ENCODE measurements at regions not wholly inside any gene's neighbourhood (a gene's known extent, or its start where the extent isn't known, plus 50 kb on each side); places are given as distances from the start of the nearest gene placed in this dataset.

DNA sequence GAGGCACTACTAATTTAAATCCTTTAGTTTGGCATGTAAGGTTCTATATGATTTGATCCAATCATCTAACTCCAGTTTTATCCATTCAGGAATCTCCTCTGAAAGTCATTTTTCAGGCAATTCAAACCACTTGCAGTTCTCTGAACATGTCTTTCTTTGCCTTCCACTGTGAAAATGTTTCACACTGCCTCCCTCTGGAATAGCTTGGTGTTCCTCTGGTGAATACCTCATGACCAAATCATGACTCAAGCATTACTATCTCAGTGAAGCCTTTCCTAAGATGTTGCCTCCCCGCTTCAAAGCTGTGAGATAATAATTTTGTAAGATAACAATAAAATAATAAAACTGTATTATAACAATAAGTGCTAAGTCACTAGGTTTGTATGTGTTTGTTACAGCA lies 981.1 kb downstream of the DTWD2 start:
- Histone ChIP-seq H3K27me3 (replicated peaks in 1 of 2; ENCODE audit: control insufficient read depth in 2 of 2, insufficient read depth in 2 of 2, low read length in 1 of 2) (no peaks in the 10 kb centered on the region), H3K4me1 (ENCODE audit: control insufficient read depth, insufficient read depth, low read length) (no peaks in the 10 kb centered on the region), H3K9ac (ENCODE audit: control insufficient read depth, insufficient read depth, low read length) (no peak overlapping the region), H3K9me3 (replicated peaks; ENCODE audit: control insufficient read depth, insufficient read depth, low read length) (no peaks in the 10 kb centered on the region), H3K79me2 (ENCODE audit: control insufficient read depth, insufficient read depth, low read length) (no peaks in the 10 kb centered on the region), H3K4me3 (no peak overlapping the region), H2AFZ (ENCODE audit: control insufficient read depth, low read depth, low read length) (no peak overlapping the region), H4K20me1 (ENCODE audit: control insufficient read depth, insufficient read depth) (no peaks in the 10 kb centered on the region), H3K27ac (ENCODE audit: control insufficient read depth, insufficient read depth) (no peak overlapping the region), H3K4me2 (ENCODE audit: control insufficient read depth, insufficient read depth) (no peak overlapping the region), H3K36me3 (ENCODE audit: control insufficient read depth in 2 of 2, insufficient read depth in 2 of 2, low read length in 1 of 2) (no peaks in the 10 kb centered on the region)
- ChIA-PET CTCF (interaction anchor here (0.8 to 1.2 kb wide), 2 partner anchors 13 to 552 kb away, joined by 3 read pairs; no protein-coding TSS in a partner anchor), POLR2A (no interaction called here), RAD21 (ENCODE audit: unreplicated experiment) (no interaction called here), SMC1A (ENCODE audit: uncharacterized antibody, unreplicated experiment) (interaction anchor here (0.6 kb wide), 1 partner anchor 56 kb away, joined by 4 read pairs; no protein-coding TSS in a partner anchor)
- no peak for ATAC-seq
- TF ChIP-seq LARP7 (IDR thresholded peaks at IDR 0.05) (no peak), SMARCA5 (IDR thresholded peaks at IDR 0.05) (no peak), JUNB (IDR thresholded peaks at IDR 0.05) (no peak), EED (IDR thresholded peaks at IDR 0.05; ENCODE audit: low read depth) (no peak), TARDBP (IDR thresholded peaks at IDR 0.05; ENCODE audit: borderline replicate concordance) (no peak), EP300 (IDR thresholded peaks at IDR 0.05; ENCODE audit: borderline replicate concordance in 1 of 2, control insufficient read depth in 1 of 2, low read depth in 2 of 2, low read length in 2 of 2) (no peak), MYC (IDR thresholded peaks at IDR 0.05; ENCODE audit: insufficient read depth, insufficient read length, insufficient replicate concordance, low read length, severe bottlenecking) (no peak), NR2F1 (conservative IDR thresholded peaks at IDR 0.05) (no peak), WRNIP1 (IDR thresholded peaks at IDR 0.05; ENCODE audit: borderline replicate concordance, low read depth, low read length) (no peak), HDAC2 (IDR thresholded peaks at IDR 0.05) (no peak), HDAC6 (IDR thresholded peaks at IDR 0.05; ENCODE audit: unreplicated experiment) (no peak), STAT1 (conservative IDR thresholded peaks at IDR 0.05) (no peak), POLR2AphosphoS5 (IDR thresholded peaks at IDR 0.05; ENCODE audit: low read length) (no peak), NFXL1 (IDR thresholded peaks at IDR 0.05; ENCODE audit: borderline replicate concordance) (no peak), HDGF (IDR thresholded peaks at IDR 0.05) (no peak), STAT3 (IDR thresholded peaks at IDR 0.05; ENCODE audit: low read depth, low read length) (no peak), ZNF622 (IDR thresholded peaks at IDR 0.05) (no peak), CHD2 (IDR thresholded peaks at IDR 0.05; ENCODE audit: borderline replicate concordance, low read depth, low read length) (no peak)
- TF ChIP-seq, protein P1, sequence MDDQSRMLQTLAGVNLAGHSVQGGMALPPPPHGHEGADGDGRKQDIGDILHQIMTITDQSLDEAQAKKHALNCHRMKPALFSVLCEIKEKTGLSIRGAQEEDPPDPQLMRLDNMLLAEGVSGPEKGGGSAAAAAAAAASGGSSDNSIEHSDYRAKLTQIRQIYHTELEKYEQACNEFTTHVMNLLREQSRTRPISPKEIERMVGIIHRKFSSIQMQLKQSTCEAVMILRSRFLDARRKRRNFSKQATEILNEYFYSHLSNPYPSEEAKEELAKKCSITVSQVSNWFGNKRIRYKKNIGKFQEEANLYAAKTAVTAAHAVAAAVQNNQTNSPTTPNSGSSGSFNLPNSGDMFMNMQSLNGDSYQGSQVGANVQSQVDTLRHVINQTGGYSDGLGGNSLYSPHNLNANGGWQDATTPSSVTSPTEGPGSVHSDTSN (IDR thresholded peaks at IDR 0.05; ENCODE audit: insufficient replicate concordance, low read depth, low read length) = no peak
- TF ChIP-seq, protein P2, sequence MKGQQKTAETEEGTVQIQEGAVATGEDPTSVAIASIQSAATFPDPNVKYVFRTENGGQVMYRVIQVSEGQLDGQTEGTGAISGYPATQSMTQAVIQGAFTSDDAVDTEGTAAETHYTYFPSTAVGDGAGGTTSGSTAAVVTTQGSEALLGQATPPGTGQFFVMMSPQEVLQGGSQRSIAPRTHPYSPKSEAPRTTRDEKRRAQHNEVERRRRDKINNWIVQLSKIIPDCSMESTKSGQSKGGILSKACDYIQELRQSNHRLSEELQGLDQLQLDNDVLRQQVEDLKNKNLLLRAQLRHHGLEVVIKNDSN (IDR thresholded peaks at IDR 0.05; ENCODE audit: borderline replicate concordance, extremely low read length, insufficient read depth, low read depth, low read length) = no peak
- 0% methylated on average over 1 of the region's 1 CpG for WGBS (ENCODE audit: insufficient coverage, insufficient replicate concordance, low lambda C conversion rate, missing lambda C conversion rate)
- no peak for FAIRE-seq
- in situ Hi-C loops (cut with MboI) = no loop called here
- DNase-seq (ENCODE audit: low read depth, low spot score) = no peak
- BruUV-seq (replicated peaks) = no TSS peak
- intact Hi-C loops (cut with micrococcal nuclease; ENCODE audit: unreplicated experiment) = no loop called here

Measured in GM12878 (cell line).